ENCODE measurements at regions not wholly inside any gene's neighbourhood (a gene's known extent, or its start where the extent isn't known, plus 50 kb on each side); places are given as distances from the start of the nearest gene placed in this dataset.
"Not testable (repeated sequence)": the region's sequence is repeated elsewhere in the genome, so short reads cannot be mapped to it uniquely, and the experiment has no call there.

- 100% methylated on average over 1 of the region's 3 CpGs for WGBS (ENCODE audit: insufficient coverage)
- H3K9me3 ChIP-seq; ATAC-seq (replicated peaks in 1 of 4); H3K4me1 Mint-ChIP-seq; CTCF ChIA-PET; H3K4me3 Mint-ChIP-seq; H3K27ac Mint-ChIP-seq; DNase-seq; H3K4me3 ChIP-seq (ENCODE audit: control insufficient read depth in 1 of 2, extremely low read depth in 1 of 2, low read length in 1 of 2); H3K9me3 Mint-ChIP-seq; H3K27me3 ChIP-seq (replicated peaks in 1 of 2; ENCODE audit: control insufficient read depth in 2 of 2, extremely low read depth in 1 of 2, insufficient read depth in 2 of 2, low read length in 1 of 2); H3K27ac ChIP-seq (ENCODE audit: low read length); H3K4me1 ChIP-seq (ENCODE audit: control insufficient read depth in 1 of 2, extremely low read depth in 1 of 2, insufficient read depth in 2 of 2, low read length in 2 of 2); H3K27me3 Mint-ChIP-seq; H3K36me3 ChIP-seq (ENCODE audit: control insufficient read depth in 2 of 2, extremely low read depth in 1 of 2, insufficient read depth in 1 of 2, low read length in 1 of 2); H3K36me3 Mint-ChIP-seq; POLR2A ChIA-PET: not testable (repeated sequence)
These were observed 172.5 kb upstream of the POGK start for GRCh38 chr1:166666790-166667189.

- H3K9me3 Mint-ChIP-seq, H3K27ac Mint-ChIP-seq: not testable (repeated sequence)
- WGBS (ENCODE audit: insufficient coverage): no CpG with 5 or more reads among the region's 1 CpG
These were observed 171.7 kb upstream of the POGK start for GRCh38 chr1:166667600-166667999.

GRCh38 chr1:166671627-166672026 lies 167.6 kb upstream of the POGK start:
- H3K4me1 ChIP-seq (ENCODE audit: control insufficient read depth in 1 of 2, extremely low read depth in 1 of 2, insufficient read depth in 2 of 2, low read length in 2 of 2): peaks cover 0 to 3% of the 10 kb centered on the region in 2 experiments
- Mint-ChIP-seq H3K4me1 (peaks cover 13 to 16% (median 15%) of the 10 kb centered on the region in 3 donors), H3K27ac (no peak overlapping the region), H3K9me3 (no peaks in the 10 kb centered on the region), H3K27me3 (peaks cover 0 to 6% of the 10 kb centered on the region in 2 donors), H3K36me3 (no peaks in the 10 kb centered on the region), H3K4me3 (no peak overlapping the region)
- ChIA-PET POLR2A (no interaction called here), CTCF (no interaction called here)
- H3K27me3 ChIP-seq (replicated peaks in 1 of 2; ENCODE audit: control insufficient read depth in 2 of 2, extremely low read depth in 1 of 2, insufficient read depth in 2 of 2, low read length in 1 of 2): no peaks in the 10 kb centered on the region
- H3K36me3 ChIP-seq (ENCODE audit: control insufficient read depth in 2 of 2, extremely low read depth in 1 of 2, insufficient read depth in 1 of 2, low read length in 1 of 2): no peaks in the 10 kb centered on the region
- no peak overlapping the region for H3K27ac ChIP-seq (ENCODE audit: low read length)
- no peaks in the 10 kb centered on the region for H3K9me3 ChIP-seq
- DNase-seq (no peak), ATAC-seq (replicated peaks in 1 of 4) (no peak)
- 50% methylated on average over 1 of the region's 3 CpGs for WGBS (ENCODE audit: insufficient coverage)
- no peak overlapping the region for H3K4me3 ChIP-seq (ENCODE audit: control insufficient read depth in 1 of 2, extremely low read depth in 1 of 2, low read length in 1 of 2)

More at GRCh38 chr1:166667600-166667999, 171.7 kb upstream of the POGK start:
- H3K27me3 ChIP-seq (replicated peaks in 1 of 2; ENCODE audit: control insufficient read depth in 2 of 2, extremely low read depth in 1 of 2, insufficient read depth in 2 of 2, low read length in 1 of 2); H3K4me1 Mint-ChIP-seq; DNase-seq; H3K27ac ChIP-seq (ENCODE audit: low read length); H3K36me3 ChIP-seq (ENCODE audit: control insufficient read depth in 2 of 2, extremely low read depth in 1 of 2, insufficient read depth in 1 of 2, low read length in 1 of 2); H3K4me3 ChIP-seq (ENCODE audit: control insufficient read depth in 1 of 2, extremely low read depth in 1 of 2, low read length in 1 of 2); H3K27me3 Mint-ChIP-seq; H3K9me3 ChIP-seq; H3K4me1 ChIP-seq (ENCODE audit: control insufficient read depth in 1 of 2, extremely low read depth in 1 of 2, insufficient read depth in 2 of 2, low read length in 2 of 2); H3K4me3 Mint-ChIP-seq; CTCF ChIA-PET; H3K36me3 Mint-ChIP-seq; ATAC-seq (replicated peaks in 1 of 4); POLR2A ChIA-PET: not testable (repeated sequence)

- Mint-ChIP-seq H3K9me3 (no peaks in the 10 kb centered on the region), H3K36me3 (no peaks in the 10 kb centered on the region), H3K27ac (no peak overlapping the region), H3K4me3 (peak overlapping the region in 1 of 3 donors; percentile 27), H3K4me1 (peaks cover 13 to 16% (median 15%) of the 10 kb centered on the region in 3 donors), H3K27me3 (peaks cover 0 to 8% of the 10 kb centered on the region in 2 donors)
- no peaks in the 10 kb centered on the region for H3K36me3 ChIP-seq (ENCODE audit: control insufficient read depth in 2 of 2, extremely low read depth in 1 of 2, insufficient read depth in 1 of 2, low read length in 1 of 2)
- no peaks in the 10 kb centered on the region for H3K27me3 ChIP-seq (replicated peaks in 1 of 2; ENCODE audit: control insufficient read depth in 2 of 2, extremely low read depth in 1 of 2, insufficient read depth in 2 of 2, low read length in 1 of 2)
- POLR2A ChIA-PET: no interaction called here
- no peaks in the 10 kb centered on the region for H3K9me3 ChIP-seq
- no peak overlapping the region for H3K4me3 ChIP-seq (ENCODE audit: control insufficient read depth in 1 of 2, extremely low read depth in 1 of 2, low read length in 1 of 2)
- ATAC-seq (replicated peaks in 1 of 4) (no peak), DNase-seq (no peak)
- no peak overlapping the region for H3K27ac ChIP-seq (ENCODE audit: low read length)
- peaks cover 0 to 3% of the 10 kb centered on the region in 2 experiments for H3K4me1 ChIP-seq (ENCODE audit: control insufficient read depth in 1 of 2, extremely low read depth in 1 of 2, insufficient read depth in 2 of 2, low read length in 2 of 2)
- CTCF ChIA-PET: no interaction called here
- WGBS (ENCODE audit: insufficient coverage): 86% methylated on average over 2 of the region's 2 CpGs
These were observed 165.6 kb upstream of the POGK start for GRCh38 chr1:166673722-166674121.

GRCh38 chr1:166675213-166675612 lies 164.1 kb upstream of the POGK start:
- H3K36me3 ChIP-seq (ENCODE audit: control insufficient read depth in 2 of 2, extremely low read depth in 1 of 2, insufficient read depth in 1 of 2, low read length in 1 of 2): no peaks in the 10 kb centered on the region
- H3K27ac ChIP-seq (ENCODE audit: low read length): no peak overlapping the region
- ATAC-seq (replicated peaks in 1 of 4): no peak
- ChIA-PET CTCF (no interaction called here), POLR2A (no interaction called here)
- H3K27ac Mint-ChIP-seq: no peak overlapping the region
- no peaks in the 10 kb centered on the region for H3K36me3 Mint-ChIP-seq
- H3K4me1 Mint-ChIP-seq: peaks cover 13 to 16% (median 15%) of the 10 kb centered on the region in 3 donors
- no peaks in the 10 kb centered on the region for H3K9me3 Mint-ChIP-seq
- H3K4me1 ChIP-seq (ENCODE audit: control insufficient read depth in 1 of 2, extremely low read depth in 1 of 2, insufficient read depth in 2 of 2, low read length in 2 of 2): peaks cover 0 to 3% of the 10 kb centered on the region in 2 experiments
- H3K9me3 ChIP-seq: no peaks in the 10 kb centered on the region
- peaks cover 0 to 3% of the 10 kb centered on the region in 2 donors for H3K27me3 Mint-ChIP-seq
- H3K4me3 ChIP-seq (ENCODE audit: control insufficient read depth in 1 of 2, extremely low read depth in 1 of 2, low read length in 1 of 2): no peak overlapping the region
- WGBS (ENCODE audit: insufficient coverage): 75% methylated on average over 4 of the region's 5 CpGs
- H3K27me3 ChIP-seq (replicated peaks in 1 of 2; ENCODE audit: control insufficient read depth in 2 of 2, extremely low read depth in 1 of 2, insufficient read depth in 2 of 2, low read length in 1 of 2): no peaks in the 10 kb centered on the region
- no peak for DNase-seq
- H3K4me3 Mint-ChIP-seq: no peak overlapping the region

GRCh38 chr1:166676981-166677380 lies 162.3 kb upstream of the POGK start:
- no peaks in the 10 kb centered on the region for H3K9me3 ChIP-seq
- DNase-seq (no peak), ATAC-seq (replicated peaks in 1 of 4) (no peak)
- peaks cover 0 to 3% of the 10 kb centered on the region in 2 experiments for H3K4me1 ChIP-seq (ENCODE audit: control insufficient read depth in 1 of 2, extremely low read depth in 1 of 2, insufficient read depth in 2 of 2, low read length in 2 of 2)
- Mint-ChIP-seq H3K27ac (no peak overlapping the region), H3K4me1 (peaks cover 13 to 16% (median 15%) of the 10 kb centered on the region in 3 donors), H3K36me3 (no peaks in the 10 kb centered on the region), H3K4me3 (no peak overlapping the region), H3K9me3 (no peaks in the 10 kb centered on the region), H3K27me3 (peaks cover 2 to 5% of the 10 kb centered on the region in 2 donors)
- no peaks in the 10 kb centered on the region for H3K27me3 ChIP-seq (replicated peaks in 1 of 2; ENCODE audit: control insufficient read depth in 2 of 2, extremely low read depth in 1 of 2, insufficient read depth in 2 of 2, low read length in 1 of 2)
- CTCF ChIA-PET: no interaction called here
- H3K27ac ChIP-seq (ENCODE audit: low read length): no peak overlapping the region
- POLR2A ChIA-PET: no interaction called here
- no peak overlapping the region for H3K4me3 ChIP-seq (ENCODE audit: control insufficient read depth in 1 of 2, extremely low read depth in 1 of 2, low read length in 1 of 2)
- no peaks in the 10 kb centered on the region for H3K36me3 ChIP-seq (ENCODE audit: control insufficient read depth in 2 of 2, extremely low read depth in 1 of 2, insufficient read depth in 1 of 2, low read length in 1 of 2)

GRCh38 chr1:166679369-166679768 lies 159.9 kb upstream of the POGK start:
- Mint-ChIP-seq H3K36me3 (no peaks in the 10 kb centered on the region), H3K9me3 (no peaks in the 10 kb centered on the region), H3K4me1 (no peaks in the 10 kb centered on the region), H3K27ac (no peak overlapping the region), H3K4me3 (no peak overlapping the region), H3K27me3 (peaks cover 2 to 5% of the 10 kb centered on the region in 2 donors)
- Histone ChIP-seq H3K4me3 (ENCODE audit: control insufficient read depth in 1 of 2, extremely low read depth in 1 of 2, low read length in 1 of 2) (no peak overlapping the region), H3K9me3 (no peaks in the 10 kb centered on the region), H3K36me3 (ENCODE audit: control insufficient read depth in 2 of 2, extremely low read depth in 1 of 2, insufficient read depth in 1 of 2, low read length in 1 of 2) (no peaks in the 10 kb centered on the region), H3K4me1 (ENCODE audit: control insufficient read depth in 1 of 2, extremely low read depth in 1 of 2, insufficient read depth in 2 of 2, low read length in 2 of 2) (no peaks in the 10 kb centered on the region), H3K27me3 (replicated peaks in 1 of 2; ENCODE audit: control insufficient read depth in 2 of 2, extremely low read depth in 1 of 2, insufficient read depth in 2 of 2, low read length in 1 of 2) (no peaks in the 10 kb centered on the region), H3K27ac (ENCODE audit: low read length) (no peak overlapping the region)
- ATAC-seq (replicated peaks in 1 of 4) (no peak), DNase-seq (no peak)
- ChIA-PET CTCF (no interaction called here), POLR2A (no interaction called here)
- WGBS (ENCODE audit: insufficient coverage): no CpG with 5 or more reads among the region's 1 CpG
